Panc1 (cell line): ENCODE measurements at regions not wholly inside any gene's neighbourhood (a gene's known extent, or its start where the extent isn't known, plus 50 kb on each side); places are given as distances from the start of the nearest gene placed in this dataset.

Experiments used
- ATAC-seq: fragments of 200-7000 bp; cut with Tn5 transposase; 2 replicates; pipeline ENCODE4 v1.9.1; 2020; ENCODE audit warnings: mild to moderate bottlenecking, moderate library complexity
- BruUV-seq: library from RNA; stranded (reverse); fragments of 400-500 nt; replicated peaks from 2 replicates; lab custom pipeline; 2021; lab: Mats Ljungman, UMichigan
- CTCF ChIA-PET: fragments of 300-600 bp; sonication (Branson Sonifier 250); formaldehyde crosslinking; loops from one replicate; lab custom pipeline; 2022; ENCODE audit warnings: antibody characterized with exemption; lab: Charles Lee
- POLR2A ChIA-PET: fragments of 300-600 bp; sonication (Branson Sonifier 250); formaldehyde crosslinking; loops from one replicate; lab custom pipeline; 2022; ENCODE audit warnings: antibody characterized with exemption; lab: Charles Lee
- DNase-seq: peaks from one replicate; pipeline ENCODE4 v3.0.0-alpha.2; 2010; ENCODE audit warnings: low read depth, low spot score
- H3K27ac ChIP-seq: 2 replicates; pipeline ENCODE4 v1.5.1; 2011; ENCODE audit warnings: mild to moderate bottlenecking, low read length, inconsistent platforms
- H3K27me3 ChIP-seq: fragments of 200-500 bp; sonication (Bioruptor generic); 2 replicates; pipeline ENCODE4 v1.6.0; 2014; ENCODE audit warnings: low read length, inconsistent platforms; ENCODE audit not compliant: control insufficient read depth, insufficient read depth
- H3K36me3 ChIP-seq: fragments of 200-500 bp; sonication (Bioruptor generic); 2 replicates; pipeline ENCODE4 v1.5.1; 2014; ENCODE audit warnings: inconsistent platforms, mild to moderate bottlenecking, low read length, moderate library complexity; ENCODE audit not compliant: control insufficient read depth, insufficient read depth
- H3K4me1 ChIP-seq: 2 replicates; pipeline ENCODE4 v1.5.1; 2011; ENCODE audit warnings: inconsistent platforms, mild to moderate bottlenecking, low read length, moderate library complexity; ENCODE audit not compliant: control insufficient read depth, insufficient read depth
- H3K4me3 ChIP-seq, 2 experiments: 2 replicates each; pipeline ENCODE4 v1.5.1; 2011 to 2012; ENCODE audit warnings: low read depth in 2 of 2, low read length in 2 of 2, mild to moderate bottlenecking in 2 of 2, inconsistent platforms in 1 of 2, moderate library complexity in 1 of 2
- H3K9me3 ChIP-seq: fragments of 200-500 bp; sonication (Bioruptor generic); 2 replicates; pipeline ENCODE4 v1.5.1; 2014; ENCODE audit warnings: low read depth, mild to moderate bottlenecking, inconsistent platforms, low read length, moderate library complexity; ENCODE audit not compliant: control insufficient read depth, insufficient read depth
- POLR2AphosphoS5 ChIP-seq: IDR thresholded peaks from 2 replicates; pipeline ENCODE4 v1.6.1; 2012; ENCODE audit warnings: mild to moderate bottlenecking, low read depth, low read length, moderate library complexity
- SIN3A ChIP-seq: IDR thresholded peaks from 2 replicates; pipeline ENCODE4 v1.6.1; 2012; ENCODE audit warnings: low read depth, mild to moderate bottlenecking, low read length, moderate library complexity, borderline replicate concordance; ENCODE audit not compliant: insufficient read depth
- TCF7L2 ChIP-seq: IDR thresholded peaks from 2 replicates; pipeline ENCODE4 v1.6.1; 2011; ENCODE audit warnings: mild to moderate bottlenecking, low read depth, low read length, inconsistent platforms
- in situ Hi-C: cut with HindIII; loops from 2 replicates; pipeline ENCODE4 v1.10.0; 2016; ENCODE audit warnings: low sequenced_read_pairs, low pct_unique_long_range_greater_than_20kb
- intact Hi-C: fragments of 100-400 bp; cut with micrococcal nuclease; formaldehyde crosslinking; loops from one replicate; pipeline ENCODE4 v1.10.0; 2022; ENCODE audit not compliant: unreplicated experiment
- TF ChIP-seq, protein P1 (sequence below): fragments of 450-650 bp; IDR thresholded peaks from 2 replicates; pipeline ENCODE4 v1.5.1; 2017; ENCODE audit warnings: mild to moderate bottlenecking
- TF ChIP-seq, protein P2 (sequence below), 2 experiments: IDR thresholded peaks; 2 replicates each; pipeline ENCODE4 v1.6.1; 2011 to 2012; ENCODE audit warnings: low read depth in 2 of 2, control low read depth in 1 of 2, low read length in 1 of 2, mild to moderate bottlenecking in 1 of 2, moderate library complexity in 1 of 2; ENCODE audit not compliant: insufficient read depth in 1 of 2

DNA sequence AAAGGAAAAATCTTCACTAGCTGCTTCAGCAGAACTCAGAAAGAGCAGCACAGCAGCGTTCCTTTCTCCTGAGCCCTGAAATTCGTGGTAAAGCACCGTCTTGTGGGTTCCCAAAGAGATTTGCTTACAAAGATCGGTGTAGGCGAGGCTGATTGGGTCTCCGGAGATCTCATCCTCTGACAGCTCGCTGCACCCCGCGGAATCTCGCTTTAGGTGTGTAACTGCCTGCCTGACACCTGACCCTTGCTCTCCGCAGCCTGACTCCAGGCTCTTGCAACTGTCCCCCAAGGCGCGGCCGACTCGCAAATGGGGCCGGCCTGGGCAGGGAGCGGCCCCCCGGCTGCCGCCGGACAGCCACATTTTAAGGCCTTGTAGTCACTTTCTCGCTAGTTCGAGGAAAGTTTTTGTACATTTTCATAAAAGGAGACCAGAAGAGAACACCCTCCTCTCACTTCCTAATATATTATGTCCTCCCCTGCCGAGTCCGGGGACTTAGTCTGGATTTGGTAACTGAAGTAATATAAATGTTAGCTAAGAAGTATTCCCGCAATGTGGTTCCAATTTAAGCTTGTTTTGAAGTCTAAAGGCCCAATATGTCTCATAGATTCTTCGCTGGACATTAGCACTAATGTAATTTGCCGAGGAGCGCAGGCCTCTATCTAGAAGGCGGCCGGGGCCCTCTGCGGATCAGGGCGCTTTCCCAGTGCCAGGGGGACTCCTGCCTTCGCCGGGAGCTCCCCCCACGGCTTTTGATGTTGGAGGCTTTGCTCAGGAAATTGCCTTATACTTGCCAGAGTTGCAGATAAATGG, 177.3 kb upstream of the CDKN3 start:
- POLR2A ChIA-PET, result no interaction called here
- BruUV-seq, result no TSS peak
- Histone ChIP-seq H3K27me3 (peaks cover under 1% of the 10 kb centered on the region; the same call in 1 of the 2 replicates), H3K4me1 (no peaks in the 10 kb centered on the region), H3K4me3 (no peak overlapping the region), H3K36me3 (no peaks in the 10 kb centered on the region), H3K27ac (no peak overlapping the region), H3K9me3 (no peaks in the 10 kb centered on the region)
- in situ Hi-C loops (no loop called here), intact Hi-C loops (no loop called here)
- TF ChIP-seq SIN3A (no peak), TCF7L2 (no peak), POLR2AphosphoS5 (no peak)
- TF ChIP-seq, protein P1, sequence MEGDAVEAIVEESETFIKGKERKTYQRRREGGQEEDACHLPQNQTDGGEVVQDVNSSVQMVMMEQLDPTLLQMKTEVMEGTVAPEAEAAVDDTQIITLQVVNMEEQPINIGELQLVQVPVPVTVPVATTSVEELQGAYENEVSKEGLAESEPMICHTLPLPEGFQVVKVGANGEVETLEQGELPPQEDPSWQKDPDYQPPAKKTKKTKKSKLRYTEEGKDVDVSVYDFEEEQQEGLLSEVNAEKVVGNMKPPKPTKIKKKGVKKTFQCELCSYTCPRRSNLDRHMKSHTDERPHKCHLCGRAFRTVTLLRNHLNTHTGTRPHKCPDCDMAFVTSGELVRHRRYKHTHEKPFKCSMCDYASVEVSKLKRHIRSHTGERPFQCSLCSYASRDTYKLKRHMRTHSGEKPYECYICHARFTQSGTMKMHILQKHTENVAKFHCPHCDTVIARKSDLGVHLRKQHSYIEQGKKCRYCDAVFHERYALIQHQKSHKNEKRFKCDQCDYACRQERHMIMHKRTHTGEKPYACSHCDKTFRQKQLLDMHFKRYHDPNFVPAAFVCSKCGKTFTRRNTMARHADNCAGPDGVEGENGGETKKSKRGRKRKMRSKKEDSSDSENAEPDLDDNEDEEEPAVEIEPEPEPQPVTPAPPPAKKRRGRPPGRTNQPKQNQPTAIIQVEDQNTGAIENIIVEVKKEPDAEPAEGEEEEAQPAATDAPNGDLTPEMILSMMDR, result no peak
- TF ChIP-seq, protein P2, sequence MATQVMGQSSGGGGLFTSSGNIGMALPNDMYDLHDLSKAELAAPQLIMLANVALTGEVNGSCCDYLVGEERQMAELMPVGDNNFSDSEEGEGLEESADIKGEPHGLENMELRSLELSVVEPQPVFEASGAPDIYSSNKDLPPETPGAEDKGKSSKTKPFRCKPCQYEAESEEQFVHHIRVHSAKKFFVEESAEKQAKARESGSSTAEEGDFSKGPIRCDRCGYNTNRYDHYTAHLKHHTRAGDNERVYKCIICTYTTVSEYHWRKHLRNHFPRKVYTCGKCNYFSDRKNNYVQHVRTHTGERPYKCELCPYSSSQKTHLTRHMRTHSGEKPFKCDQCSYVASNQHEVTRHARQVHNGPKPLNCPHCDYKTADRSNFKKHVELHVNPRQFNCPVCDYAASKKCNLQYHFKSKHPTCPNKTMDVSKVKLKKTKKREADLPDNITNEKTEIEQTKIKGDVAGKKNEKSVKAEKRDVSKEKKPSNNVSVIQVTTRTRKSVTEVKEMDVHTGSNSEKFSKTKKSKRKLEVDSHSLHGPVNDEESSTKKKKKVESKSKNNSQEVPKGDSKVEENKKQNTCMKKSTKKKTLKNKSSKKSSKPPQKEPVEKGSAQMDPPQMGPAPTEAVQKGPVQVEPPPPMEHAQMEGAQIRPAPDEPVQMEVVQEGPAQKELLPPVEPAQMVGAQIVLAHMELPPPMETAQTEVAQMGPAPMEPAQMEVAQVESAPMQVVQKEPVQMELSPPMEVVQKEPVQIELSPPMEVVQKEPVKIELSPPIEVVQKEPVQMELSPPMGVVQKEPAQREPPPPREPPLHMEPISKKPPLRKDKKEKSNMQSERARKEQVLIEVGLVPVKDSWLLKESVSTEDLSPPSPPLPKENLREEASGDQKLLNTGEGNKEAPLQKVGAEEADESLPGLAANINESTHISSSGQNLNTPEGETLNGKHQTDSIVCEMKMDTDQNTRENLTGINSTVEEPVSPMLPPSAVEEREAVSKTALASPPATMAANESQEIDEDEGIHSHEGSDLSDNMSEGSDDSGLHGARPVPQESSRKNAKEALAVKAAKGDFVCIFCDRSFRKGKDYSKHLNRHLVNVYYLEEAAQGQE (IDR thresholded peaks at IDR 0.05; ENCODE audit: insufficient read depth in 1 of 2, low read depth in 2 of 2, low read length in 1 of 2), result no peak
- CTCF ChIA-PET, result no interaction called here
- DNase-seq (no peak), ATAC-seq (no peak)

DNA sequence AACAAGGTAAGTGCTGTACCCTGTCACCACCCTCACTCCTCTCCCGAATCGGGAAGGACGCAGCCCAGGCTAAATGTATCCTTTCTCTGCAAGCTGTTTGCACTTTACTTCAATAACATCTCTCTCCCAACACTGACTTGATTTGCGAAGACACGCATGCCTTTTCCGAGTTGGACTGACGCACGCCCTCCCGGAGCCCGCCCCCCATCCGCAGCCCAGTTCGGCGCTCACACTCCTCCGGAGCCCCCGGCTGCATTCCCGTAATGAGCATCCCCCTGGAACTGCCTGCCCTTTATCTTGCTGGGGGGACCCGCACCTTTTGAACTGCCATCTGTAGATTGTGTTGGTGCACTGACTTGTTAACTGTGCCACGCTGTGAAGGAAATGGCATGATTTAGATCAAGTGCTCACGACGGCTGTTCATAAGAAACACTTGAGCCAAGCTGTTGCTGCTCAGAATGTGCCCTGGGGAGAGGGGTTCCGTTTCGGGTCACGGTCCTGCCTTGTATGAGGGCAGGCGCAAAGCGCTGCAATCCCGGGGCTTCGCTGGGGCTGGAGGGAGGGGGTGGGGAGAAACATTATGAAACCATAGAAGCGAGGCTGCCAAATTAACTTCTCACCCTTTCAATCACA, 176.6 kb upstream of the CDKN3 start:
- Histone ChIP-seq H3K27ac (no peak overlapping the region), H3K9me3 (no peaks in the 10 kb centered on the region), H3K4me3 (no peak overlapping the region), H3K27me3 (peaks cover 2% of the 10 kb centered on the region; the same call in 1 of the 2 replicates), H3K4me1 (no peaks in the 10 kb centered on the region), H3K36me3 (no peaks in the 10 kb centered on the region)
- in situ Hi-C loops (no loop called here), intact Hi-C loops (no loop called here)
- CTCF ChIA-PET, result no interaction called here
- no peak for TF ChIP-seq POLR2AphosphoS5
- TF ChIP-seq, protein P1, result no peak
- no peak for TF ChIP-seq SIN3A
- TF ChIP-seq, protein P2 (IDR thresholded peaks at IDR 0.05; ENCODE audit: insufficient read depth in 1 of 2, low read depth in 2 of 2, low read length in 1 of 2), result no peak
- TF ChIP-seq TCF7L2, result no peak
- POLR2A ChIA-PET, result no interaction called here
- no peak for ATAC-seq
- DNase-seq, result no peak
- BruUV-seq, result no TSS peak
